ELR (cell line): ENCODE measurements at regions not wholly inside any gene's neighbourhood (a gene's known extent, or its start where the extent isn't known, plus 50 kb on each side); places are given as distances from the start of the nearest gene placed in this dataset.
A peak's percentile ranks its signal among the peaks of the same experiment; 100 is the strongest.
"Not testable (repeated sequence)": the region's sequence is repeated elsewhere in the genome, so short reads cannot be mapped to it uniquely, and the experiment has no call there.

Experiments
- DNase-seq: peaks from one replicate; pipeline ENCODE4 v3.0.0-alpha.2; 2015; ENCODE audit warnings: low read depth

GRCh38 chr6:106745824-106746582 is 116.6 kb downstream of the QRSL1 start:
- DNase-seq, result peak; percentile 90

- DNase-seq, result no peak
Measured at GRCh38 chr6:106745197-106745770, 115.9 kb downstream of the QRSL1 start.

GRCh38 chr6:106744781-106745180 is 115.4 kb downstream of the QRSL1 start:
- no peak for DNase-seq

- not testable (repeated sequence) for DNase-seq
Measured at GRCh38 chr6:106744029-106744428, 114.7 kb downstream of the QRSL1 start.

DNA sequence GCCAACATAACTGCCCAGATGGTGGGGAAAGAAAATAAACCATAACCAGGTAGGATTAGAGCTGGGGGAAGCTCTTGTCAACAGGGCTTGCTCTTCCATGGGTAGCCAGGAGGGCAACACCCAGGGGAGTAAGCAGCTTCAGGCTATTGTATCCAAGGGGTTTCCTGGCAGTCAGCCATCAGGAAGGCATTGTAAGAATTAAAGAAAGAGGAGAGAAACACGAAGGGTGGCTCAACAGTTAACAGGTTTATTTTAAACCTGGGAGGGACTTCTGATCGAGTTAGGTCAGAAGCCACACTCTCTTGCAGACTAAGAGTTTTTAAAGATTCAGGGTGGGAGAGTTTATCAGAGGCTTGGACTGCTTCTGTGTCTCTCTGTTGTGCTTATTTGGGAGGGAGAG is 114.2 kb downstream of the QRSL1 start:
- no peak for DNase-seq

DNA sequence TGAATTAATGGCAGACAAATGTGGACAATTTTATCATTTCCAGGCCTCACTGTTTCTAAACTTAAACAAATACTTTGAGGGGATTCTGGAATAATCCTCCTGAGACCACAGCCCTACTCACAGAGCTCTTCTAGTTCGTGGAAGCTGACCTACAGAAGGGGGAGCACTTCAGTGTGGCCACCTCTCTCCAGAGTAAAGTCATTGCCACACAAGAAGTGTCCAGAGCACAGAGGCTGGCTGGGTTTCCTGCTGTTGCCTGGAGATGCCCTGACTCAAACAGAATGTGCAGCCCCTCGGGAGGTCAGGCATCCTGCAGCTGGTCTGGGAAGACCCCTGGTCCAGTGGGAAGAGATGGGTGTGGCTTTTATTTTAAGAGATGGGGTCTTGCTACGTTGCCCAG is 110.9 kb downstream of the QRSL1 start:
- no peak for DNase-seq

- no peak for DNase-seq
Measured at GRCh38 chr6:106739387-106739786, 110.0 kb downstream of the QRSL1 start.

- no peak for DNase-seq
Measured at GRCh38 chr6:106736502-106736901, 107.1 kb downstream of the QRSL1 start.

- DNase-seq, result no peak
Measured at GRCh38 chr6:106735828-106736227, 106.5 kb downstream of the QRSL1 start.

DNA sequence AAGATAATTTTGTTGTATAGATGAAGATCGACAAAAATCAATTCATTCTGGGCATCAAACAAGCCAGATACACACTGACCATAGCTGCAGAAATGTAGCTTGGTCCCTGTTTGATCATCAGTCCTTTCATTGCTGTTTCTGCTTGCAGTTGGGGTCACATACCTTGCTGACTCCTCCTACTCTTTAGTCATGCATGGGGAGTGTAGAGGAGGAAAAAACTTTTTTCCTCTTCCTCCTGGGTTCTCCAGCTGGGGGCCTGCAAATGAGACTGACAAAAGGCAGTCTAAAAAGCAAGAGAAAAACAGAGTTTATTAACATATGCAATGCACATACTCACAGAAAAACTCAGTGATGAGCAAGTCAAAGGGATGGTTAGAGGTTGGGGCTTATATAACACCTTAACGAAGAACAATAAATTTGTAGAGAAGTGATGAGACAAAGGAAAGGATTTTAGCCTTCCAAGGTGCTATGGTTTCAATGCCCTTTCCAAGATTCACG is 105.8 kb downstream of the QRSL1 start:
- no peak for DNase-seq

- DNase-seq, result no peak
Measured at GRCh38 chr6:106733386-106733785, 104.0 kb downstream of the QRSL1 start.

GRCh38 chr6:106732376-106732940 is 103.1 kb downstream of the QRSL1 start:
- DNase-seq, result no peak

DNA sequence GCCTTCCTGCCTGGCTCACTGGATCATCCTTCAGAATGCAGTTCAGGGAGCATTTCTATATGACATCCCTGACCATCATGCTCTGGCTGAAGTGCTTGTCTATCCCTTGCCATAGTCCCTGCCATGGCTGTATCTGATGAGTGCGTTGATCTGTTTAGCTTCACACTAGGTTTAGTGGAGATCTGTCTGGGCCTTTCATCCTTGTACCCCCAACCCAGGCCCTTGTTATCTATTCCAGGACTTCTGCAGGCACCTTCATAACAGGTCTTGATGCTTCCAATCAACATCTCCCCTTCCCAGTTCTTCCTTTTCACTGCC is 102.4 kb downstream of the QRSL1 start:
- DNase-seq, result no peak

- no peak for DNase-seq
Measured at GRCh38 chr6:106731144-106731842, 101.9 kb downstream of the QRSL1 start.

DNA sequence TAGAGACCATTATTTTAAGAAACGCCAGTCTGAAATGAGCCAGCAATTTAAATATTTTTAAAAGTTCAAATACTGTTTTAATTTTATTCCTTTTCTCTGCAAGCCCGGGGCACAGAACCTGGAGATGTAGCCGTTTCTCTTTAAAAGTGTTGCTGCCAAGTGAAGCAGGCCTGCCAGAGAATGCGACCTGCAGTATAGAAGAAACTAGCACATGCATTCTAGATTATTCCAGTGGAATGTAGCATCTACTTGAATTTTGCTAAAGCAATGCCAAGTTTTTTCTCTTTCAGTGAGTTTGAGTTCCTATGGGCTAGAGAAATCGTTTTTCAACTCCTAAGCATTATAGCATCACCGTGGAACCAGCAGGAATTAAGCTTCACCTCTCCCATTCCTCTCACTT is 101.3 kb downstream of the QRSL1 start:
- no peak for DNase-seq

GRCh38 chr6:106730264-106730663 is 100.9 kb downstream of the QRSL1 start:
- no peak for DNase-seq

GRCh38 chr6:106729841-106730240 is 100.5 kb downstream of the QRSL1 start:
- DNase-seq, result no peak

GRCh38 chr6:106728296-106728870 is 99.0 kb downstream of the QRSL1 start:
- no peak for DNase-seq

- DNase-seq, result no peak
Measured at GRCh38 chr6:106727480-106728149, 98.2 kb downstream of the QRSL1 start.

GRCh38 chr6:106724848-106725247 is 95.5 kb downstream of the QRSL1 start:
- DNase-seq, result no peak

DNA sequence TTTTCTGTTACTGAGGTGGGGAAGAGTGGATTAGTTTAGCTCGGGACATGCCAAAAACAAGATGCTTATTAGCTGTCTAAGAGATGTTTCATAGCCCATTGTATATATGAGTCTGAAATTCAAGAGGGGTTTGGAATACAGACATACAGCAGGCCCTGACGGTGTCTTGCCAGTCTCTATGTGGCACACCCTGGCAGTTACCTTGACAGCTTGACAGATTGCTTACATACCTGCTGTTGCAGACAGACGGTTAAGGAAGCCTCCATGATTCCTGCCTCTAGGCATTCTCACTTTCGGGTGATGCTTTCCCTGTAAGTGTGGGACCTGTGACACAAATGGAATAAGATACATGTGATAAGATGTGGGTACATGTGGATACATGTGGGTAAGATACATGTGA is 95.0 kb downstream of the QRSL1 start:
- DNase-seq, result no peak

DNA sequence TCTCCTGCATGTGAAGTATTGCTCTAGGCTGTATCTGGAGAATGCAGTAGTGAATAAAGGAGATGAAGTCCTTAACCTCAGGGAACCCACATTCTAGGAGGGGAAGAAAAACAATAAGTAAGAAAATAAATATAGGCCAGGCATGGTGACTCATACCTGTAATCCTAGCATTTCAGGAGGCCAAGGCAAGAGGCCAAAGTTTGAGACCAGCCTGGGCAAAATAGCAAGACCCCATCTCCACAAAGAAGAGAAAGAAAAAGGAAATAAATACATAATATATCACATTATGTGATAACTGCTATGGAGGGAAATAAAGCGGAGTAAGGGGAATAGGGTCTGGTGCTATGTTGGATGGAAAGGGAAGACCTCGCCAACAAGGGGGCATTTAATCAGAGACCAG is 94.0 kb downstream of the QRSL1 start:
- DNase-seq, result peak; percentile 17
